AG04449 (cell line): ENCODE measurements at regions not wholly inside any gene's neighbourhood (a gene's known extent, or its start where the extent isn't known, plus 50 kb on each side); places are given as distances from the start of the nearest gene placed in this dataset.

Experiments used
- CTCF ChIA-PET: fragments of 350-600 bp; formaldehyde crosslinking; extraction: SDS; loops from one replicate; lab custom pipeline; 2021; ENCODE audit warnings: antibody characterized with exemption; lab: Yijun Ruan, JAX
- POLR2A ChIA-PET: fragments of 400-600, 350-600 bp; formaldehyde crosslinking; extraction: SDS; loops from one replicate; lab custom pipeline; 2020; ENCODE audit warnings: antibody characterized with exemption, inconsistent platforms; lab: Yijun Ruan, JAX
- DNase-seq: peaks from one replicate; pipeline ENCODE4 v3.0.0-alpha.2; 2010; ENCODE audit warnings: low read depth, low spot score
- H3K4me3 ChIP-seq: 2 replicates; pipeline ENCODE4 v1.5.1; 2011; ENCODE audit warnings: low read depth, mild to moderate bottlenecking, control low read depth, low read length
- CTCF ChIP-seq: IDR thresholded peaks from one replicate; pipeline ENCODE4 v1.5.1; 2011; ENCODE audit warnings: mild to moderate bottlenecking, moderate library complexity, low read length, control low read depth, inconsistent platforms; ENCODE audit not compliant: insufficient read depth; ENCODE audit errors: missing control alignments

- ChIA-PET POLR2A (no interaction called here), CTCF (interaction anchor here (1.3 kb wide), 1 partner anchor 8 kb away, joined by 4 read pairs; no protein-coding TSS in a partner anchor)
- no peak for DNase-seq
- no peak for TF ChIP-seq CTCF
- H3K4me3 ChIP-seq, result no peak overlapping the region
Measured at GRCh38 chr22:27293721-27294445, 507.7 kb downstream of the MN1 start.

DNA sequence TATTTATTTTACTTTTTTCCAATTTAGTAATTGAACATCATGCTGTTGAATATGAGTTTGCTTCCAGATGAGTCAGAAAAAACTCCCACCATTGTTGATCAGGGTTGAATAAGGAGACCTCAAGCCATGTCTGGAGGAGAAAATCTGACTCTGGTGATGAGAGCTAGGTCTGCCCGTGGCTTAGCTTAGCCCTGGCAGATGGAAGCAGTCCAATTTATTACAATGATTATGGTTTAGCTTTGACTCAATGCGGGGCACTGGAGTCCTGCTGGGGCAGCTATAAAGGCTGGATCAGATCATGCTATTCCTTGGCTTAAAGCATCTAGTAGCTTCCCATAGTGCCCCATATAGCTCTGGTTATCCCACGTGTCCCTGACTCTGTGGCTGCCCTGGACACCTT is 506.5 kb downstream of the MN1 start:
- POLR2A ChIA-PET, result no interaction called here
- no peak for TF ChIP-seq CTCF
- CTCF ChIA-PET, result interaction anchor here (1.3 kb wide), 1 partner anchor 10 kb away, joined by 4 read pairs; no protein-coding TSS in a partner anchor
- DNase-seq, result no peak
- no peak overlapping the region for H3K4me3 ChIP-seq

DNA sequence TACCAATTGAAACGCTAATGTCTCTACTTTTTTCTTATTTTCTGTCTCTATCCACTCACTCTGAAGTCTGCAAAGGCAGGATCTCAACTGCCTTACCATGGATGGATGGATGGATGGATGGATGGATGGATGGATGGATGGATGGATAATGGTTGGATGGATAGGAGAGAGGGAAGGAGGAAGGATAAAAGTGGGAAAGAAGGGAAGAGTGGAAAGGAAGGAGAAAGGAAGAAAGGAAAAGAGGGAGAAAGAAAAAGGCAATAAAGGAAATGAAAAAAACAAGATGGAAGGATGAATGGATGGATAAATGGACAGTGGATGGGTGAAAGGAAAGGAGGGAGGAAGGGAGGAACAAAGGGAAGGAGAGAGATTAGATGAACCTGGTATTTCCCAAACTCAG is 506.0 kb downstream of the MN1 start:
- no peak for TF ChIP-seq CTCF
- no peak overlapping the region for H3K4me3 ChIP-seq
- POLR2A ChIA-PET, result no interaction called here
- no peak for DNase-seq
- CTCF ChIA-PET, result no interaction called here

DNA sequence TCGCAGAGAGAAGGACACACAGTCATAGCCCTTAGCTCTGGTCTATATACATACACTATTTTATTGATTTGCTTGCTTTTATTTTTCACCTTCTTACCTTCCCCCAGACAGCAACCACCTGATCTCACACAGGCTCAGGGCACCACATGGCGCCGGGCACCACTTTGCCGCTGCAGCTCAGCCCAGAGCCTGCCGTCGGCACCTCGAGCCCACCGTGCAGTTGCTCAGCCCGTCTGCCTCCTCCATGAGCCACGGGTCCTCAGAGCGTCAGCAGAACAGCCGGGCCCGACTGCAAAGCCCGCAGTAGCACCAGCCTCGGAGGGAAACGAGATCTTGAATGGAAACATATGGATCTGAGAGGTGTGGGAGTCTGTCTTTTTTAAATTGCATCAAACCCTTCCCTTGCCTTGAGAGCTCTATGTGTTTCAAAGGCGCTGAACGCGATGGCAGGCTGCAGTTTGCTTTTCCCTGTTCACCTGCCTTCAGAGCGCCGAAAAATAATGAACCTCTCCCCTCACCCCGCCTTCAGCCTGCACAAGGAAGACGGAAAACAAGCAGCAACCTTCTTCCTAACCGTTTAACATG is 505.4 kb downstream of the MN1 start:
- TF ChIP-seq CTCF, result no peak
- no peak overlapping the region for H3K4me3 ChIP-seq

GRCh38 chr22:27297125-27297524 is 504.4 kb downstream of the MN1 start:
- TF ChIP-seq CTCF, result no peak
- H3K4me3 ChIP-seq, result no peak overlapping the region
- POLR2A ChIA-PET, result no interaction called here
- CTCF ChIA-PET, result interaction anchor here (0.7 kb wide), 1 partner anchor 487 kb away, joined by 3 read pairs; no protein-coding TSS in a partner anchor
- DNase-seq, result no peak

More for the DNA sequence above, 505.4 kb downstream of the MN1 start:
- POLR2A ChIA-PET, result no interaction called here
- no peak for DNase-seq
- CTCF ChIA-PET, result no interaction called here

GRCh38 chr22:27298332-27298731 is 503.2 kb downstream of the MN1 start:
- no peak for TF ChIP-seq CTCF
- POLR2A ChIA-PET, result no interaction called here
- CTCF ChIA-PET, result interaction anchor here (1.5 kb wide), 1 partner anchor 166 kb away, joined by 4 read pairs; no protein-coding TSS in a partner anchor
- no peak for DNase-seq
- no peak overlapping the region for H3K4me3 ChIP-seq
